ENCODE measurements at regions not wholly inside any gene's neighbourhood (a gene's known extent, or its start where the extent isn't known, plus 50 kb on each side); places are given as distances from the start of the nearest gene placed in this dataset.

- no peak for TF ChIP-seq POLR2A (IDR thresholded peaks at IDR 0.05)
- TF ChIP-seq CTCF (IDR thresholded peaks at IDR 0.05), result no peak
- no peak for TF ChIP-seq POLR2AphosphoS5 (IDR thresholded peaks at IDR 0.05)
Observed at GRCh38 chr21:35256468-35256988, 207.4 kb upstream of the RUNX1 start.

All from suprapubic skin (tissue), 4 donors.